HEK293 (cell line): ENCODE measurements at regions not wholly inside any gene's neighbourhood (a gene's known extent, or its start where the extent isn't known, plus 50 kb on each side); places are given as distances from the start of the nearest gene placed in this dataset.
A peak's percentile ranks its signal among the peaks of the same experiment; 100 is the strongest.

Experiments
- CTCF ChIA-PET: fragments of 350-600 bp; formaldehyde crosslinking; extraction: SDS; loops from one replicate; lab custom pipeline; 2021; ENCODE audit warnings: antibody characterized with exemption; lab: Yijun Ruan, JAX
- POLR2A ChIA-PET: fragments of 300-600 bp; formaldehyde crosslinking; extraction: SDS; loops from one replicate; lab custom pipeline; 2020; ENCODE audit warnings: antibody characterized with exemption, inconsistent platforms; lab: Yijun Ruan, JAX
- H3K27ac ChIP-seq: fragments of 200-500 bp; sonication (Bioruptor generic); 2 replicates; pipeline ENCODE4 v1.5.1; 2014; ENCODE audit warnings: low read depth, low read length, control low read depth, inconsistent platforms; ENCODE audit errors: extremely low read depth
- H3K36me3 ChIP-seq, 2 experiments: fragments of 200-500 bp in 1 of 2; sonication (Bioruptor generic) in 1 of 2; 1 replicate in 1 of 2; 2 replicates in 1 of 2; pipeline ENCODE4 v1.5.1; 2014 to 2017; ENCODE audit warnings: inconsistent platforms in 2 of 2, low read length in 2 of 2; ENCODE audit not compliant: control insufficient read depth in 2 of 2, insufficient read depth in 1 of 2
- H3K4me1 ChIP-seq: fragments of 200-500 bp; sonication (Bioruptor generic); 2 replicates; pipeline ENCODE4 v1.5.1; 2014; ENCODE audit warnings: mild to moderate bottlenecking, low read length, inconsistent platforms; ENCODE audit not compliant: control insufficient read depth, insufficient read depth
- H3K4me3 ChIP-seq: 2 replicates; pipeline ENCODE4 v1.5.1; 2011; ENCODE audit warnings: low read depth, mild to moderate bottlenecking, control low read depth, low read length, moderate library complexity
- H3K9me3 ChIP-seq: fragments of 200-500 bp; sonication (Bioruptor generic); 2 replicates; pipeline ENCODE4 v1.5.1; 2014; ENCODE audit warnings: low read depth, low read length, inconsistent platforms; ENCODE audit not compliant: control insufficient read depth, insufficient read depth
- GLIS1 ChIP-seq: fragments of 450-650 bp; formaldehyde crosslinking; IDR thresholded peaks from 2 replicates; pipeline ENCODE4 v1.5.1; 2016; ENCODE audit warnings: missing biosample characterization, missing genetic modification characterization
- KLF1 ChIP-seq: fragments of 450-650 bp; formaldehyde crosslinking; IDR thresholded peaks from 2 replicates; pipeline ENCODE4 v1.5.1; 2016; ENCODE audit warnings: missing biosample characterization, missing genetic modification characterization
- SCRT1 ChIP-seq: fragments of 450-650 bp; formaldehyde crosslinking; IDR thresholded peaks from 2 replicates; pipeline ENCODE4 v1.5.1; 2016; ENCODE audit warnings: missing biosample characterization, missing genetic modification characterization, borderline replicate concordance
- TCF7L2 ChIP-seq: IDR thresholded peaks from 2 replicates; pipeline ENCODE4 v1.6.1; 2011; ENCODE audit warnings: low read depth, mild to moderate bottlenecking, inconsistent platforms, low read length, moderate library complexity, borderline replicate concordance
- ZBTB10 ChIP-seq: fragments of 450-650 bp; formaldehyde crosslinking; IDR thresholded peaks from 2 replicates; pipeline ENCODE4 v1.5.1; 2016; ENCODE audit warnings: missing biosample characterization, missing genetic modification characterization
- ZBTB48 ChIP-seq: fragments of 450-650 bp; formaldehyde crosslinking; IDR thresholded peaks from 2 replicates; pipeline ENCODE4 v1.5.1; 2016; ENCODE audit warnings: missing biosample characterization, missing genetic modification characterization
- ZBTB7A ChIP-seq: fragments of 450-650 bp; formaldehyde crosslinking; IDR thresholded peaks from 2 replicates; pipeline ENCODE4 v1.5.1; 2016; ENCODE audit warnings: low read depth, missing biosample characterization, missing genetic modification characterization
- ZNF10 ChIP-seq: fragments of 450-650 bp; formaldehyde crosslinking; IDR thresholded peaks from 2 replicates; pipeline ENCODE4 v1.5.1; 2017; ENCODE audit warnings: missing biosample characterization, missing genetic modification characterization
- ZNF202 ChIP-seq: fragments of 450-650 bp; formaldehyde crosslinking; IDR thresholded peaks from 2 replicates; pipeline ENCODE4 v1.5.1; 2016; ENCODE audit warnings: missing biosample characterization, missing genetic modification characterization, borderline replicate concordance
- ZNF223 ChIP-seq: fragments of 450-650 bp; formaldehyde crosslinking; IDR thresholded peaks from 2 replicates; pipeline ENCODE4 v1.5.1; 2016; ENCODE audit warnings: missing biosample characterization, missing genetic modification characterization
- ZNF24 ChIP-seq: fragments of 450-650 bp; formaldehyde crosslinking; IDR thresholded peaks from 2 replicates; pipeline ENCODE4 v1.5.1; 2016; ENCODE audit warnings: missing biosample characterization, missing genetic modification characterization
- ZNF266 ChIP-seq: fragments of 450-650 bp; formaldehyde crosslinking; IDR thresholded peaks from 2 replicates; pipeline ENCODE4 v1.5.1; 2016; ENCODE audit warnings: missing biosample characterization, missing genetic modification characterization, low read depth
- ZNF292 ChIP-seq: fragments of 450-650 bp; formaldehyde crosslinking; IDR thresholded peaks from 2 replicates; pipeline ENCODE4 v1.5.1; 2016; ENCODE audit warnings: low read depth, missing biosample characterization, missing genetic modification characterization, borderline replicate concordance
- ZNF311 ChIP-seq: fragments of 450-650 bp; formaldehyde crosslinking; IDR thresholded peaks from 2 replicates; pipeline ENCODE4 v1.5.1; 2017; ENCODE audit warnings: missing biosample characterization, missing genetic modification characterization, borderline replicate concordance
- ZNF324 ChIP-seq: fragments of 450-650 bp; formaldehyde crosslinking; IDR thresholded peaks from 2 replicates; pipeline ENCODE4 v1.5.1; 2016; ENCODE audit warnings: missing biosample characterization, missing genetic modification characterization
- ZNF366 ChIP-seq: fragments of 450-650 bp; formaldehyde crosslinking; conservative IDR thresholded peaks from 2 replicates; pipeline ENCODE4 v1.5.1; 2016; ENCODE audit warnings: missing biosample characterization, missing genetic modification characterization
- ZNF391 ChIP-seq: fragments of 450-650 bp; formaldehyde crosslinking; IDR thresholded peaks from 2 replicates; pipeline ENCODE4 v1.5.1; 2016; ENCODE audit warnings: low read depth, missing biosample characterization, missing genetic modification characterization, borderline replicate concordance
- ZNF449 ChIP-seq: fragments of 450-650 bp; formaldehyde crosslinking; IDR thresholded peaks from 2 replicates; pipeline ENCODE4 v1.5.1; 2017; ENCODE audit warnings: missing biosample characterization, mild to moderate bottlenecking, missing genetic modification characterization, moderate library complexity
- ZNF510 ChIP-seq: fragments of 450-650 bp; formaldehyde crosslinking; IDR thresholded peaks from 2 replicates; pipeline ENCODE4 v1.5.1; 2018; ENCODE audit warnings: mild to moderate bottlenecking, missing genetic modification characterization, missing biosample characterization; ENCODE audit not compliant: insufficient replicate concordance
- ZNF560 ChIP-seq: fragments of 450-650 bp; formaldehyde crosslinking; IDR thresholded peaks from 2 replicates; pipeline ENCODE4 v1.5.1; 2017; ENCODE audit warnings: missing biosample characterization, missing genetic modification characterization, borderline replicate concordance
- ZNF677 ChIP-seq: fragments of 450-650 bp; IDR thresholded peaks from 2 replicates; pipeline ENCODE4 v1.5.0; 2018; ENCODE audit warnings: missing biosample characterization, mild to moderate bottlenecking, missing genetic modification characterization, moderate library complexity
- ZNF704 ChIP-seq: fragments of 450-650 bp; formaldehyde crosslinking; IDR thresholded peaks from 2 replicates; pipeline ENCODE4 v1.5.1; 2016; ENCODE audit warnings: missing biosample characterization, missing genetic modification characterization
- ZNF792 ChIP-seq: fragments of 450-650 bp; formaldehyde crosslinking; IDR thresholded peaks from 2 replicates; pipeline ENCODE4 v1.5.1; 2016; ENCODE audit warnings: missing biosample characterization, missing genetic modification characterization
- ZNF843 ChIP-seq: fragments of 450-650 bp; formaldehyde crosslinking; IDR thresholded peaks from 2 replicates; pipeline ENCODE4 v1.5.1; 2016; ENCODE audit warnings: missing biosample characterization, missing genetic modification characterization
- TF ChIP-seq, protein P1 (sequence below): fragments of 450-650 bp; formaldehyde crosslinking; IDR thresholded peaks from 2 replicates; pipeline ENCODE4 v1.5.1; 2017; ENCODE audit warnings: missing biosample characterization, missing genetic modification characterization

DNA sequence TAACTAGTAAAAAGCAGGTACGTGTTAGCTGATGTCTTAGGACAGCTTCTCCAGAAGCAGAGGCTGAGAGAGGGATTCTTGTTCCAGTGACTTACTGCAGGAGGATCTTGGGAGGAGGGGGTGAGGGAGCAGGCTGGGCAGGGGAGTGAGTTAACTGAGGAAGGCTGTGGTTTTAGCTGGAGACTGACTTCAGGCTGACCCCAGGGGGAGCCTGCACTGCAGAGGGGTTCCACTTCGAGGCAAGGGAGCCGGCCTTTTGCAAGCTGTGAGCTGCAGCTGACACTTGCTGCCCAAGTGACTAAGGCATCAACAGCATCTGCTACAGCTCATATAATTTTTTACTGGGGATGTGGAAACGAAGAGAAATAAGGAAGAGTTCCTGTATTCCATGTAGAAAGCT, 50.4 kb upstream of the SOD1 start:
- ChIA-PET CTCF (interaction anchor here (0.6 to 1.5 kb wide), 4 partner anchors 29 to 410 kb away, joined by 3 to 8 read pairs (median 3); no protein-coding TSS in a partner anchor), POLR2A (no interaction called here)
- no peaks in the 10 kb centered on the region for H3K4me1 ChIP-seq
- TF ChIP-seq ZNF560 (tag by site-specific recombination) = no peak
- TF ChIP-seq SCRT1 (tag by site-specific recombination) = no peak
- TF ChIP-seq ZNF792 (tag by site-specific recombination) = no peak
- TF ChIP-seq ZNF266 (tag by site-specific recombination) = no peak
- TF ChIP-seq ZNF223 (tag by site-specific recombination) = no peak
- TF ChIP-seq ZBTB10 (tag by site-specific recombination) = no peak
- TF ChIP-seq ZNF324 (tag by site-specific recombination) = no peak
- TF ChIP-seq, protein P1, sequence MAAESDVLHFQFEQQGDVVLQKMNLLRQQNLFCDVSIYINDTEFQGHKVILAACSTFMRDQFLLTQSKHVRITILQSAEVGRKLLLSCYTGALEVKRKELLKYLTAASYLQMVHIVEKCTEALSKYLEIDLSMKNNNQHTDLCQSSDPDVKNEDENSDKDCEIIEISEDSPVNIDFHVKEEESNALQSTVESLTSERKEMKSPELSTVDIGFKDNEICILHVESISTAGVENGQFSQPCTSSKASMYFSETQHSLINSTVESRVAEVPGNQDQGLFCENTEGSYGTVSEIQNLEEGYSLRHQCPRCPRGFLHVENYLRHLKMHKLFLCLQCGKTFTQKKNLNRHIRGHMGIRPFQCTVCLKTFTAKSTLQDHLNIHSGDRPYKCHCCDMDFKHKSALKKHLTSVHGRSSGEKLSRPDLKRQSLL (tag by site-specific recombination) = no peak
- TF ChIP-seq ZNF843 = no peak
- no peak for TF ChIP-seq ZNF510 (tag by site-specific recombination)
- no peak for TF ChIP-seq ZNF10
- no peak for TF ChIP-seq ZNF391
- TF ChIP-seq KLF1 (tag by site-specific recombination) = no peak
- TF ChIP-seq ZNF292 = no peak
- no peak for TF ChIP-seq ZNF24 (tag by site-specific recombination)
- no peak for TF ChIP-seq ZNF202
- TF ChIP-seq ZBTB7A (tag by site-specific recombination) = no peak
- no peak for TF ChIP-seq TCF7L2
- TF ChIP-seq ZNF677 (tag by site-specific recombination) = no peak
- TF ChIP-seq ZNF311 (tag by site-specific recombination) = no peak
- H3K27ac ChIP-seq = no peak overlapping the region
- no peaks in the 10 kb centered on the region for H3K9me3 ChIP-seq
- no peaks in the 10 kb centered on the region for H3K36me3 ChIP-seq
- H3K4me3 ChIP-seq = no peak overlapping the region

DNA sequence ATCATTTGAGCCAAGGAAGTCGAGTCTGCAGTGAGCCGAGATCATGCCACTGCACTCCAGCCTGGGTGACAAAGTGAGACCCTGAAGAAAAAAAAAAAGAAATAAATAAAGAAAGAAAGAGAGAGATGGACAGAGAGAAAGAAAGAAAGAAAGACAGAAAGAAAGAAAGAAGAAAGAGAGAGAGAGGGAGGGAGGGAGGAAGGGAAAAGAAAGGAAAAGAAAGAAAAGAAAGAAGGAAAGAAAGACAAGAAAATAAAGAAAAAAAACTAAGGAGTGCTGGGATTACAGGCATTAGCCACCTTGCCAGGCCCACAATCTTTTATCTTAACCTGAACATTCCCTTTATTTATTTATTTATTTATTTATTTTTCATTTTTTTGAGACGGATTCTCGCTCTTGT, 51.7 kb upstream of the SOD1 start:
- Histone ChIP-seq H3K9me3 (no peaks in the 10 kb centered on the region), H3K4me1 (no peaks in the 10 kb centered on the region), H3K4me3 (no peak overlapping the region), H3K36me3 (no peaks in the 10 kb centered on the region)
- POLR2A ChIA-PET = no interaction called here
- TF ChIP-seq ZNF704 (no peak), ZNF449 (tag by site-specific recombination) (no peak), ZBTB48 (tag by site-specific recombination) (no peak), ZNF366 (peak; percentile 51), GLIS1 (no peak)
- TF ChIP-seq, all 188 proteins: peak for 1
- H3K27ac ChIP-seq = no peak overlapping the region
- CTCF ChIA-PET = interaction anchor here (0.7 to 1.0 kb wide), 4 partner anchors 27 to 409 kb away, joined by 3 to 4 read pairs (median 4); no protein-coding TSS in a partner anchor
